Nucleus accumbens (tissue), 56 donors: ENCODE measurements at regions not wholly inside any gene's neighbourhood (a gene's known extent, or its start where the extent isn't known, plus 50 kb on each side); places are given as distances from the start of the nearest gene placed in this dataset.

ENCODE experiments used
- DNase-seq, 56 donors: peaks; one replicate each; lab custom pipeline; 2025; lab: John Stamatoyannopoulos, UW

DNA sequence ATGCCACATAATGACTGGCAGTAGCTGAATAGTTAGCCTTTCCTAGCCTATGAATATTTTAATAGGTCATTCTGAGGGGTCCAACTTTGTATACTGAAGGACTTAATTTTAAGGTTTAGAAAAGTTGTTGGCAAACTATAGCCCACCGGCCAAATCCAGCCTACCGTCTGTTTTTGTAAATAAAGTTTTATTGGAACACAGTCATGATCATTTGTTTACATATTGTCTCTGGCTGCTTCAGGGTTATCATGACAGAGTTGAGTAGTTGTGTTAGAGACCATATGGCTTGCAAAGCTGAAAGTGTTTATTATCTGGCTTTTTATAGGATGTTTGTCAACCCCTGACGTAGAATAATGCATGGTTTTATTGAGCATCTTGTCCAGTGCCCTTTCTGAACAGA is 73.4 kb downstream of the NTMT2 start:
- DNase-seq = no peak

DNA sequence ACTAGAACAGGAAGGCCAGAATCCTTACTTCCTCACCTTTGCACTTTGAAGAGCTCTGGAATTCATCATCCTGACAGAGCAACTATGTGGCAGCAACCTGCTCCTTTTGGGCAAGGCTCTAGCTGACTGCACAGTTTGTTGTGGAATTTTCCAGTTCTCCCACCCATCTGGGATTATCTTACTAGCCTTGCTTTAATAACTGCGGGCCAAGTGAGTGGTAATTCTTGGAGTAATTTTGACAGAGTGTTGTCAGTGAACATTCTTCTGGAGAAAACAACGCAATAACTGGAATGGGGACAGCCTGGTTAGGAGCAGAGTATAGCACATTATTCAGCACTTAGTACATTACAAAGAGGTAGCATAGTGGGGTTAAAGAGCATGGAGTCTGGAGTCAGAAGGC is 75.3 kb downstream of the NTMT2 start:
- DNase-seq = no peak

- no peak for DNase-seq
Measured at GRCh38 chr1:170221495-170221894, 75.7 kb downstream of the NTMT2 start.

- no peak for DNase-seq
Measured at GRCh38 chr1:170224469-170224868, 78.7 kb downstream of the NTMT2 start.

- DNase-seq = no peak
Measured at GRCh38 chr1:170225781-170226530, 80.2 kb downstream of the NTMT2 start.

DNA sequence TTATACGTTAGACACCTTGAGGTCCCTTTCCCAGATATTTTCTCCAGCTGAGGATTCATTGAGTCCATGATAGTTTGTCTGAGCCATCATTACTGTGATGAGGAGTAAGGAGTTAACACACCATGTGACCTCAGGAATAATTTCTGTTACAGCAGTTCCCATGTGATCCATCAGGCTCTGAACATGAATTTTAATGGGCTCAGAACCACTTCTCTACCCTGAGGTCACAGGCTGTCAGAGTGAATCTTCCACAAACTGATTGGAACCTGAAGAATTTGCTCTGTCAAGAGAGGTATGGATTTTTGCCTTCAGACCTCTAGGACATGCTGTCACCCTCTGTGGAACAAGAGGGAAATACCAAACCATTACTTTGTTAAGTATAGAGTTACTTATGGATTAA is 81.0 kb downstream of the NTMT2 start:
- no peak for DNase-seq

- no peak for DNase-seq
Measured at GRCh38 chr1:170230323-170230722, 84.6 kb downstream of the NTMT2 start.

DNA sequence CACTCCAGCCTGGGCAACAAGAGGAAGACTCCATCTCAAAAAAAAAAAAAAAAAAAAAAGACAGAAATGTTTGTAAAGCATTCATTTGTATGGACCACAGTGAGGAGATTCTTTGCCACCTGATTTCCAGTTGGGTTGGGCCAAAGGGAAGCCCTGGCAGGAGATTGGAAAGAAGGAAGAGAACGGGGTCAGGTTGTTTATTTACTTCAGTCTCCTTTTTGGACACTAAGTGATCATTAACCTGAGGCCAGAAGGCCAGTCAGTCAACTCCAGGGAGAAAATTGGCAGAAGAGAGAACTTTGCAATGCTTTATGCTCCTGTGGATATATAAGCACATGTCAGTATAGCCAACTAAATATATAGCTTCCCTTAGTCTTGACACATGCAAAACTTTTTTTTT is 85.9 kb downstream of the NTMT2 start:
- DNase-seq = no peak

DNA sequence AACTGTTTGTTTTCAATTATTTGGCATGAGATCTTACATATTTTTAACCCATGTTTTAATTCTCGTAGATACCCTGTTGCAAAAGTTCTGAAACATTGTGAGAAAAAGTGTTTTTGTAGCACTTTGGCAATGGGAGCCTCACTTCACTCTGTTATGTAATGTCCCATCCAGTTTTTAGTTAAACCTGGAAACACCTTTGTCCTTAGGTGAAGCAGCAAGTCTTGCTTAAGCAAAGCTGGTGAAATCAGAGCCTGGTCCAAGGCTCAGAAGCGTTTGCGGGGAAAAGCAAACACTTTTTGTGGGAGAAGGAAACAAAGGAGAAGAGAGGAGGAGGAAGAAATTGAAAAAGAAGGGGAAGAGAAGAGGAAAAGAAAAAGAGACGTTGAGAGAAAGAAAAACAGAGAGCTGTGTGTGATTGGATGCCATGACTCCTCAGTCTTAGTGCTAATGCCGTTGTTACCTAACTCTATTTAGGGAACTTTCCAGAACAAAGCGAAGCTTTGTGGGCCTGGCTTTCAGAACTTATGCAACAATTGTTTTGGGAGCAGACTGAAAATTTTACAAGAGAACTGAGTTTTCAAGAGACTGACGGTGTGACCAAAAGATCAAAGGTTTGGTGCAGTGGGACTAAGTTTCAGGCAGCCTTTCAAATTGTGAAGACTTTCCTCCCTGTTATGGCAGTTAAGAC is 93.1 kb downstream of the NTMT2 start:
- DNase-seq = no peak

DNA sequence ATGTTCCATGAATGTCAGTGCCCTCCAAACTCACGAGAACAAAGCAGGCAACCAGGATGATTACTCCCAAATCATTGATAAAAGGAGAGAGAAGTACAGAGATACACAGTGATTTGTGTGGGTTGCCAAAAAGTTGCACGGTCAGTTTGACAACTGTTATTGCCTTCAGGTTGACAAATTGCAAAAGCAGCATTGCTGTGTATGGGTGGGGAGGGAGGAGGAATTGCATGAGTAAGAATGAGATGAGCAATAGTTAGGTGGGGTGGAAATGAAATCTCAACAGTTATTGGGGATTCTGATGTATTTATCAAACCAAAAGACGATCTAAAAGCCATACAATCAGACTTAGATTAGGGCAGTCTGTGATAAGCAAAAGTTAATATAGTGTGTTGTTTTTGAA is 93.7 kb downstream of the NTMT2 start:
- DNase-seq = no peak

- no peak for DNase-seq
Measured at GRCh38 chr1:170240409-170240808, 94.7 kb downstream of the NTMT2 start.

DNA sequence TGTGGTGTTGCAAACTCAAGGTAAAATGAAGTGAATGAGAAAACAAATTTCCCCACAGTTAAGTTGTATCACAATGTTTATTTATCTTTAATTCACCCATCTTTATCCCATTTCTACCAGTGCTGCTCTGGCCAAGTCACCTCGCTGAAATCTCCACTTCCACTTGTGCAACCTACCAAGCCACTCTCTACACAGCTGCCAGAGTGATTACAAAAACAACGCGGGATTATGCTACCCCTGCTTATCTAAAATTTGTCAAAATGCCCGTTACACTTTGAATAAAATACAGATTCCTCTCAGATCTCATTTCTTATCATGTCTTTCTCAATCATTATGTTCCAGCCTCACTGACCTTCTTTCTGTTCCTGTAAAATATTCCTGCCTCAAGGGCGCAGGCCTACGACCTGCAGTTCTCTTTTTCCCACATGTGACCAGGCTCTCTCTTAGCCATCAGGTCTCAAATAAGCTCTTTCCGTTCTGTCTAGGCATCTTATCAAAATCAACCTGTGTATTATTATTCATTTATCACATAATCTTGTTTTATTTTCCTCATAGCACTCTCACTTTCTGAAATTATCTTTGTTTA is 95.6 kb downstream of the NTMT2 start:
- DNase-seq = no peak

GRCh38 chr1:170247751-170248521 is 102.2 kb downstream of the NTMT2 start:
- no peak for DNase-seq

GRCh38 chr1:170250531-170251276 is 104.9 kb downstream of the NTMT2 start:
- no peak for DNase-seq

GRCh38 chr1:170252851-170253579 is 107.3 kb downstream of the NTMT2 start:
- DNase-seq = no peak

DNA sequence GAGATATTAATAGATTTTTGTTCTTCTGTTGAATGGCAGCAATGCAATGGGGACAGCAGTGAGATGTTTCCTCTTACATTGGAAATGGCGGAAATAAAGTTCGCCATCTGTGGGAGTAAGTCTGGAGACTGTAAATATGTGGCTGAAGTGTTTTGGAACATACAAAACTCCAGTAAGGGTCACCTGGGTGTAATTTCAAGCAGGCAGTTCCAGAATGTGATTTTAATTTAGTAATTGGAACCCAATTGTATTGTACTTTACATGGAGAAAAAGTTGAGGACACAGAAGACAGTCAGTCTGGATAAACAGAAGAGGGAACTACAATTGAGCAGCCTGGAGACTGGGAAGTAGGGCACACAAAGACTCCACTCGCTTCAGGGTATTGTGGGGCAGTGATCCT is 108.6 kb downstream of the NTMT2 start:
- no peak for DNase-seq

DNA sequence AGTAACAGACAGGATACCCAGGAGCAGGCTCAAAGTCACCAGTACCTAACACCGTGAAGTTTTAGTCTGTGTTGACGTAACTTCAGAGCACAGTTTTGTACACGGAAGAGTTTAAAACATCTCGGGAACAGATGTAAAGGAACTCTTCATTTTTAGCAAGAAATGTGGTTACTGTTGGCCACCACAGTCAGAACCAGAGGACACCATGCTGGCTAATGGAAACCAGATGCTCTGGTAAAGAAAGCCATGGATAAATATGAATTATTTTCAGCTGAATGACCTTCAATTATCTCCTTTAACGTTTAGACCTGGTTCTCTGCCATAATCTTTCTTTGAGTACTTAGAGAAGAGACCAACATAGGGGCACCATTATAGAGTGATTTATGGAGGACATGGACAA is 115.9 kb downstream of the NTMT2 start:
- no peak for DNase-seq

DNA sequence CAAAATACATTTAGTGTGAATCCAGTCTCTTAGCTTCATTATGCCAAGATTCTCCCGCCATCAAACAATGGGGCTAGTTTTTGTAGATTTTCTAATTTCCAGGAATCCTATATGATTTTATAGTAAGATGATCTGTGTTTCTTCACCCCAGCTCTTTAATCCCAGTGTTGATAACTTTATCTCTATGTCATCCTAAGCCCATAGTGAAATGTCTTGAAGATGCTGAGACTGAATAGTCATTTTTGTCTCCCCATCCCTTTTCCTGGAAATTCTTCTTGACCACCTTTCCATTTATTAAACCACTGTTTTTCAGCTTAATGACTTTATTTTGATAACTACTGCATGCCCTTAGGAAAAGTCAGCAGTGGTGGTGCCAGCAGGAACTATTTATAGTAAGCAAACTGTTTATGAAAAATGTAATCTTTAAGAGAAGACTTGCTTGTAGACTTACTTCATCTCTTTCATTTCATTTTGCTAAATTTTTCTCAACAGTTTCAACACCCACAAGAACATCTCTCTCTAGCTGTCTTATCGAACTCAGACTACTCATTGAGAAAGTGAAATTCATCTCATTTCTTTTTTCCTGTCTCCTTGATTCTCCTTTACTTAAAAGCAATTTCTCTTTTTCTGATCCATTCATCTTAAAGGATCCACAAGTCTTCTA is 116.6 kb downstream of the NTMT2 start:
- no peak for DNase-seq

GRCh38 chr1:170265234-170265633 is 119.5 kb downstream of the NTMT2 start:
- DNase-seq = no peak
